ENCODE measurements at regions not wholly inside any gene's neighbourhood (a gene's known extent, or its start where the extent isn't known, plus 50 kb on each side); places are given as distances from the start of the nearest gene placed in this dataset.
"Not testable (repeated sequence)": the region's sequence is repeated elsewhere in the genome, so short reads cannot be mapped to it uniquely, and the experiment has no call there.

GRCh38 chr13:111623743-111624505, 303.5 kb downstream of the TEX29 start:
- no peak for DNase-seq (ENCODE audit: low spot score)

DNA sequence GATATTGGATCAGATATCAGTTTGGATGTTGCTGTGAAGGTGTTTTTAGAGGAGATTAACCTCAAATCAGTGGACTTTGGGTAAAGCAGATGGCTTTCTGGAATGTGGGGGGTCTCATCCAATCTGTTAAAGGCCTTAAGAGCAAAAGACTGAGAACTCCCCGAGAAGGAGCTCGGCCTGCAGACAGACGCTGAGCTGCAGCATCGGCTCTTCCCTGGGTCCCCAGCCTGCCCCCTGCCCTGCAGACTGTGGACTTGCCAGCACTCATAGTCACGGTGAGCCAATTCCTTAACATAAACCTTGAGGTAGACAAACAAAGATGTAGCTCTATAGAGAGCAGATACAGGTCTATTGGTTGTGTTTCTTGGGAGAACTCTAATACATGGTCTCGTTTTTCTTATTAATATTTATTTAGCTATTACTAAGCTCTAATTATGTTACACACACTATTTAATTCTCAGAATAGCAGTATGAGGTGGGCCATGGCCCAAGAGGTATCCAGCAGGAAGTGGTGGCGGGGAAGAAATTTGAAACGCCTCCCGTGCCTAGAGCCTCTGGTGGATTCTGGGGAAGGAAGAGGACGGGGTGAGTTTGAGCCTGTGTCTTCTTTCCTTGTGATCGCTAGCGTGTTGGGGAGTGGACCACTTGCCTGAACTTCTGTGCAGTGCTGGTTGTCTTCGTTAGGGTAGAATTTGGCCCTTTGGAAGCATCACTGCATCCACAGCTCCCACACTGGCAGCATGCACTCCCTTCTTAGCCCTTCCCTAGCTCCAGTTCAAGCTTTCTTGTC, 305.3 kb downstream of the TEX29 start:
- DNase-seq (ENCODE audit: low spot score), result no peak

DNA sequence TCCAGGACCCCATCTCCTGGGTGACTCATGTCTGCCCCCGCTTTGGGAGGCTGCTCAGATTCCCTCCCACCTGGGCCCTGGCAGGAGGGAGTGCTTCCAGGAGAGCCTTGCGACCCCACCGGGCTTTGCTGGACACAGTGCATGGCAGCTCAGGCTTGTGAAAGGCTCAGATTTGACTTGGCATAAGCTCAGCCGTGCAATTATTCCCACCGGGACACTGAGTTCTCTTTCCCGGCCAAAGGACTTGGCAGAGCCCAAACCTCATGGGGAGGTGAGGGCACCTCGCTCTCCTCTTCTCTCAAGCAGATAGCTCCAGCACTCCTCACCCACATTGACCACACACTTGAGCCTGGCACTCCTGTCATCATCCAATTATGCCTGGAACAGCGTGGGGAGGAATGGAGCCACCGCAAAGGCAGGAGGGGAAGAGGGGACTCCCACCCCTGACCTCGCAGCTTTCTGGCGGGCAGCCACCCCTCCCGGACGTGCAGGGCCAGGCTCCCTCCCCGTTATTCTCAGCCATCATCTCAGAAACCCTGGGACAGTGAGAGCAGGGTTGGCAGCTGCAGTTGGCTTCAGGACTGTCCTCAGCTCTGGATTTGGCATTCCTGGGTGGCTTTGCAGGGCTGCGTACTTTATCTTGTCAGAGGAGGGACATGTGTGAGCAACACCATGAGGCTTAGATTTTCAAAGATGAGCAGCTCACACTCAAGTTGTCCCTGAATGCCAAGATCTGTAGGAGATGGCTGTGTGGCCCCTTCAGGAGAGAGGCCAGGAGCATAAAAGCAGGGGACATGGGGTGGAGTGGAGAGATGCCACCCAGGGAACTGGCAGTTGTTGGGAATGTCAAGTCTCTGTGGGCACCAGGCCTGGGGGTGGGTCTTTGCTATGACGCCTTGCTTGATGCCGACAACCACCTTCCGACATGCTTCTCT, 306.2 kb downstream of the TEX29 start:
- no peak for DNase-seq (ENCODE audit: low spot score)

DNA sequence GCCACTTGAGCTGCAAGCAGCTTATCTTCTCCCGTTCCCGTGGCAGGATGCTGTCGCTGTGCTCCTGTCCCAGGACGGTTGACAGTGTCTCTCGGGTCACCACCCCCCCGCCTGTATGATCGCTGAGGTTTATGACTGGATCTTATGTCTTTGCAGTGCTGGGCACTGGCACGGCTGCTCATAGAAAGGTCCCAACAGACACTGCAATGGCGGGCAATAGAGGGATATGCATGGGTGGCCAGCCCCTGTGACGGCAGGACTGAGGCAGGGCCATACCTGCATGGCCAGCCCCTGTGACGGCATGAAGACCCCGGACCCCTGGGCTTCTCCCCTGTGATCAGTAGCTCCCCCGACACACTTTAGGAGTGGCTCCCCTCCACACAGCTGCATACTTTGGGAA, 307.2 kb downstream of the TEX29 start:
- DNase-seq (ENCODE audit: low spot score), result no peak

GRCh38 chr13:111629016-111629415, 308.6 kb downstream of the TEX29 start:
- no peak for DNase-seq (ENCODE audit: low spot score)

- DNase-seq (ENCODE audit: low spot score), result no peak
These were observed 309.0 kb downstream of the TEX29 start for GRCh38 chr13:111629457-111629856.

DNA sequence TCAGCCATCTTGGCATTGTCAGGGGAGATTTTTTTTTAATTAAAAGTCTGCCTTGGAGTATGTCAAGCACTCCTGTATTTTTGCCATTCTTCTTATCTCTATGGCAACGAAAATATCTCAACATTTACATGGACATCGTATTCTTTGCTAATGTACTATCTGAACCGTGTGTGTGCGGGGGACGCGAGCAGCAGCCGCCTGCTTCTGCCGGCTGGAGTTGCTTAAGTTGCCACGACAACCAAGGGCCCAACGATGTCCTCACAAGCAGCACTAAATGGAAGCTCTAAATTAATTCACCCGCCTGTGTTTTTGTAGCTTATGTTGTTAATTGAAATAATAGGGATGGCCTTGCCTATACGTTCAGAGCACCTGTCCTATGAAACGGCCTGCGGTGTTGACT, 309.5 kb downstream of the TEX29 start:
- no peak for DNase-seq (ENCODE audit: low spot score)

GRCh38 chr13:111630406-111630805, 310.0 kb downstream of the TEX29 start:
- DNase-seq (ENCODE audit: low spot score), result no peak

- DNase-seq (ENCODE audit: low spot score), result not testable (repeated sequence)
These were observed 310.8 kb downstream of the TEX29 start for GRCh38 chr13:111631271-111631670.

GRCh38 chr13:111632906-111633305, 312.5 kb downstream of the TEX29 start:
- no peak for DNase-seq (ENCODE audit: low spot score)

GRCh38 chr13:111633401-111633800, 313.0 kb downstream of the TEX29 start:
- no peak for DNase-seq (ENCODE audit: low spot score)

DNA sequence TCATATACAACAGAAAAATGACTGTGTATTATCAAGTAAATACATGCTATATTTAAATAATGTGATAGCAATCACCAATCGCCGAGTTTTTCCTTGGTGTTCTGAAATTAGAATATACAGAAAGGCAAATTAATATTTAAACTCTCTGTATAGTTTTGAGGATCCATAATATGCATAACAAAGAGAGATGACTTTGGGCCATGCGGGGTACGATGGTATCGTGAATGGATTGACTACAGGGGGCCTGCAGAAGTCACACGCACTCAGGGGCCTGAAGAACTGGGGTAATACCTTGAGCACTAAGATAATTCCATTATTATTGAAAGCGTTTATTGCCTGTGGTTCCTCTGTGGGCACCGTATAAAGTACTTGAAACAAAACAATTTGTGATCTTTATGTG, 314.0 kb downstream of the TEX29 start:
- no peak for DNase-seq (ENCODE audit: low spot score)

DNA sequence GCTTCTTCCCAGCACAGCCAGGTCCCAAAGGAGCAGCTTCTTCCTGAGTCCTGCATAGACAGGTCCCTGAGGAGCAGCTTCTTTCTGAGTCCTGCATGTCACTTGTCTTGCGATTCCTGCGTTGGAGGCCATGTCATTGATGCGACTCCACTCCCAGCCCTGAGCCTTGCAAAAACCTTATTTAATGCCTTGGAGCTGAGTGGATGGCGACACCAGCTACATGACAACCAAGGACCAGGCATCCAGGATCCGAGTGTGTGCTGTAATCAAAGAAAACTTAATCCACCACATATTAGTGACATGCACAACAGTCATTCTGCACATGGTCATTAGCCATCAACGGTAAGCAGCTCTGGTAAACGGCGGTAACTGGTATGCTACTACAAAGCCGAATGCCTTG, 315.8 kb downstream of the TEX29 start:
- DNase-seq (ENCODE audit: low spot score), result no peak

DNA sequence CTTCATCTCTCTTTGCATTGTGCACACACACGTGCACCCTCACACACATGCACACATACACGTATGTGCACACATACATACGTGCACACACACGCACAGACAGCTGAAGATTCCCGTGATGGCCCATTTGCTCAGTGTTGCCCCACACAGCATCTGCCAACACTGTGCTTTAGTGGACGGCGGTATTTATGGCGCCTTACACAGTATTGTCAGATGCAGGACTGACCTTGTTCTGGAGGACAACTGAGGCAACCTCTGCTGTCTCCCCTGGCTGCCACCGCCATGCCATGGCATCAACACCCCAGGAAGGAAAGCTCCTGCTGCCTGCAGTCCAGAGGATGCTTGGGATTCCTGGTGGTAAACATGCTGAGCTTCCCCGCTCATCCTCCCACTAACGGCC, 316.4 kb downstream of the TEX29 start:
- no peak for DNase-seq (ENCODE audit: low spot score)

DNA sequence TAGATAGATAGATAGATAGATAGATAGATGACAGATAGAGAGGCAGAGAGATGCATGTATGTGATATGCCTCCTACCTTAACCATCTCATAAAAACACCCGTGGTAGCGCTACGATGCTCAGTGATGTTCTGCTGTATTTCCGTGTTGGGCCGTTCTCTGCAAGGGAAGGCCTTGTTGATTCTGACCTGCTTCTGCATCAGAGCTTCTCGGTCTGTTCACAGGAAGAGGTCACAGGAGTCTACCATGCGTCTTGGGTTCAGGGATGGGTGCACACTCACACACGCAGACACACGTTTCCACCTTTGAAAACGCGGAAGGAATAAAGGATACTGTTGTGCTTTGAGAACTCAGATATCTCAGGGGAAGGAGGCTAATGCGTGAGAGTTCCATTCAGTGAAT, 316.9 kb downstream of the TEX29 start:
- DNase-seq (ENCODE audit: low spot score), result no peak

- no peak for DNase-seq (ENCODE audit: low spot score)
These were observed 317.8 kb downstream of the TEX29 start for GRCh38 chr13:111638233-111638632.

DNA sequence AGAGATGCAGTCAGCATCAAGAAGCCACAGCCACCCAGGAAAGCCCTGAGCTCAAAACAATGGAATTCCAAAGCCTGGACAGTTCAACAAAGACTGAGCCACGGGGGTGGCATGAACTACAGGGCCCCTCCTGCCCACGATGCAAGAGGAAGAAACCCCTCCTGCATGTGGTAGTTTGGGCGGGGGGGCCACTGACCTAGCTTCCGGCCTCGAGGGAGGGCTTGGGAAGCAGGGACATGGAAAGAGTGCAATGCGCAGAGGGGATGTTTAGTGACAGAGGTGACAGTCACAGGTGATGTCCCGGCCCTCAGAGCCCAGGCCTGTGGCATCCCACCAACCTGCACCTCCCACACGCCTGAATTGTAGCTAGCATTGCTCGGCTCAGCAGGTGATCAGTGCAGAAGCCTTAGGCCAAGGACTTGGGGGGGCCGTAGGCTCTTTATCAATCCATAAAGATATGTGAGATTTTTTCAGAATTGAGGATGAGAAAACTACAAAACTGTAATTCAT, 318.8 kb downstream of the TEX29 start:
- DNase-seq (ENCODE audit: low spot score), result no peak

DNA sequence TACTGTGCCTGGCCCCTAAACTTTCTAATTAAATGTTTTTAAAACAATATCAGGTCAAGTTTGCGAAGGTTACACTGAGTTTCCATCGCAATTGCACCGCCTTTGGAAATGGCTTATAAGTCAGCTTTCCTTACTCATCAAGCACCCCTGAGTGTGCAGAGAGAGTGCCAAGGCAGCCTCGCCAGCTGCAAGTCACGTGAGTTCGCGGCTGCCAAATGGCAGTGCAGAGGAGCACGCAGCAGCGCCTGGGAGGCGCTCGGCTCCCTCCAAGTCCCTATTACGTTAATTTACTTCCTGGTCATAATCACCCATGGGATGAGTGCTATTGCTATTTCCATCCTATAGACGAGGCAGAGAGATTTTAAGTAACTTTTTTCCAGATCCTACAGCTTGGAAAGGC, 319.6 kb downstream of the TEX29 start:
- DNase-seq (ENCODE audit: low spot score), result no peak

- no peak for DNase-seq (ENCODE audit: low spot score)
These were observed 320.0 kb downstream of the TEX29 start for GRCh38 chr13:111640476-111640875.

DNA sequence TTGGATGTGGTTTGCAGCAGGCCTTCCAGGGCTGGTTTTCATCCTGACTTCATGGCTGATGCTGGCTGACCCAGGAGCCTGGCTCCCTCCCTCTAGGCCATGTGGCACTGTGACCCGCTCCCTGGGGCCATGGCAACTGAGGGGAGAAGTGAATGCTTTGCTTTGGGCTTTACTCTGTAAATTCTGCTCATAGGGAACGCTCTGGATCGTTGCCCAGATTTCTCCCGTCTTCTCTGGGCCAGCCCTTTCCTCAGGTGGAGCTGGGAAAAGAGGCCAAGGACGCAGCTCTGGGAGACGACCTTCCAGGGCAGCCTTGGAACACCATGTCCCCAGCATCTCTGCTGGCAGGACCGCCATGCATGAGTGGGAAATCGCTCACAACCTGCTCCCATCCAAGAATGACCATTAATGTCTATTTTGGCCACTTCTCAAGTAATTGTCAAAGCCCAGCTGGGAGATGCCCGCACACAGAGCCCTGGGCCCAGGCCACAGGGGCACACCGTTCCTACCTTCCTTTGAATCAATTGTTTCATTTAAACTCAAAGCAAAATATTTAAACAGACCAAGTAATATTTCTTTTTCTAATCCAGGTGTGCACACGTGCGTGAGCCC, 321.8 kb downstream of the TEX29 start:
- no peak for DNase-seq (ENCODE audit: low spot score)

DNA sequence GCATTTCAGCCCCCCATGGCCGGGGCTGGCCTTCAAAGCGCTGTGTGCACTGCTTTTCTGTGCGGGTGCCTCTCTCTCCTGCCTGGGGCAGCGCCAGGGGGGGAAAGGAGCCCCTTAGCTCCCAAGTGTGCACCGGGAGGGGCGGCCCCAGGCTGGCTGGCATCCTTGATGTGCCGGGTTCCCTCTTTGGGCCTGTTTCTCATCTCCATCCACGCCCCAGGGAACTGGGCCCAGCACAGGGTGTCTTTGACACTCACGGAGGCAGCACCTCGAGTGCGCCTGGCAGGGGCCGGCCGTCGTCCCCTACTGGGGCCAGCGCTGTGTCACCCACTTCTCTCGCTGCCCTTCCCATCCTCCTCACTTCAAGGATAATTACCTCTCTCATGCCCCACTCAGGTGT, 324.3 kb downstream of the TEX29 start:
- DNase-seq (ENCODE audit: low spot score), result no peak

DNA sequence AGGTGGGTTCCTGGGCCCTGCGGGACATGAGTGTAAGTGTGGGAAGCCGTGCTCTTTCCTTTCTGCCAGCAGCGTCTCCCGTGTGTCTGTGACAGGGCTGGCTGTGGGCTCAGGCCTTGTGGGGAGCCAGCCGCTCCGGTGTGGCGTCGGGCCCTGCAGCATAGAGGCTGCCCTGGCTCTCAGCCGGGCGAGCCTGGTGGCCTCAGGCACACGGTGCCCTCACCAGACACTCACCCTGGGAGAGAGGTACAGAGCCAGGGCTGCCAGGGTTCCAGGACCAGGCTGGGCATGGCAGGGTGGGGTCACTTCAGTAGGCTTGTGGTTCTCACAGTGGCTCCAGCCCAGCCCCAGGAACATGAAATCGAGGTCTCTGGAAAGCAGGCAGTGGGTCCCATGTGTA, 324.8 kb downstream of the TEX29 start:
- no peak for DNase-seq (ENCODE audit: low spot score)
